Smooth muscle cell (in vitro differentiated cells): ENCODE measurements at regions not wholly inside any gene's neighbourhood (a gene's known extent, or its start where the extent isn't known, plus 50 kb on each side); places are given as distances from the start of the nearest gene placed in this dataset.
"Not testable (repeated sequence)": the region's sequence is repeated elsewhere in the genome, so short reads cannot be mapped to it uniquely, and the experiment has no call there.

Experiments used
- DNase-seq: peaks from one replicate; lab custom pipeline; 2025; ENCODE audit not compliant: unreplicated experiment; lab: John Stamatoyannopoulos, UW
- H2AFZ ChIP-seq: fragments of 200-600 bp; sonication (generic); 2 replicates; pipeline ENCODE4 v1.6.0; 2016; ENCODE audit warnings: antibody characterized with exemption, low read depth, mild to moderate bottlenecking
- H3F3A ChIP-seq: fragments of 200-600 bp; sonication (generic); 2 replicates; pipeline ENCODE4 v1.6.0; 2017; ENCODE audit warnings: antibody characterized with exemption, low read depth
- H3K27ac ChIP-seq: fragments of 200-600 bp; sonication (generic); 2 replicates; pipeline ENCODE4 v1.5.1; 2016; ENCODE audit warnings: low read depth, mild to moderate bottlenecking
- H3K27me3 ChIP-seq: fragments of 200-600 bp; sonication (generic); 2 replicates; pipeline ENCODE4 v1.6.1; 2016; ENCODE audit warnings: low read depth, mild to moderate bottlenecking
- H3K36me3 ChIP-seq: fragments of 200-600 bp; sonication (generic); 2 replicates; pipeline ENCODE4 v1.5.1; 2016; ENCODE audit warnings: low read depth
- H3K4me1 ChIP-seq: fragments of 200-600 bp; sonication (generic); 2 replicates; pipeline ENCODE4 v1.5.1; 2016; ENCODE audit warnings: low read depth
- H3K4me2 ChIP-seq: fragments of 200-600 bp; sonication (generic); 2 replicates; pipeline ENCODE4 v1.6.0; 2016; ENCODE audit warnings: mild to moderate bottlenecking
- H3K4me3 ChIP-seq: fragments of 200-600 bp; sonication (generic); 2 replicates; pipeline ENCODE4 v1.5.1; 2016; ENCODE audit warnings: mild to moderate bottlenecking
- H3K79me2 ChIP-seq: fragments of 200-600 bp; sonication (generic); 2 replicates; pipeline ENCODE4 v1.6.0; 2016; ENCODE audit warnings: low read depth, mild to moderate bottlenecking
- H3K9ac ChIP-seq: fragments of 200-600 bp; sonication (generic); 2 replicates; pipeline ENCODE4 v1.6.0; 2016; ENCODE audit warnings: low read depth
- H3K9me3 ChIP-seq: fragments of 200-600 bp; sonication (generic); replicated peaks from 2 replicates; pipeline ENCODE4 v1.5.1; 2016; ENCODE audit warnings: low read depth
- H4K20me1 ChIP-seq: fragments of 200-600 bp; sonication (generic); 2 replicates; pipeline ENCODE4 v1.6.0; 2016; ENCODE audit warnings: low read depth
- CTCF ChIP-seq: fragments of 200-600 bp; sonication (generic); IDR thresholded peaks from 2 replicates; pipeline ENCODE4 v1.5.1; 2017; ENCODE audit warnings: borderline replicate concordance, mild to moderate bottlenecking, antibody characterized with exemption; ENCODE audit not compliant: insufficient read depth, poor library complexity, severe bottlenecking
- WGBS: methylation state at CpG from one replicate; pipeline ENCODE4 v1.1.7; 2016; ENCODE audit warnings: low lambda C conversion rate; 5-methylcytosine and 5-hydroxymethylcytosine counted together

DNA sequence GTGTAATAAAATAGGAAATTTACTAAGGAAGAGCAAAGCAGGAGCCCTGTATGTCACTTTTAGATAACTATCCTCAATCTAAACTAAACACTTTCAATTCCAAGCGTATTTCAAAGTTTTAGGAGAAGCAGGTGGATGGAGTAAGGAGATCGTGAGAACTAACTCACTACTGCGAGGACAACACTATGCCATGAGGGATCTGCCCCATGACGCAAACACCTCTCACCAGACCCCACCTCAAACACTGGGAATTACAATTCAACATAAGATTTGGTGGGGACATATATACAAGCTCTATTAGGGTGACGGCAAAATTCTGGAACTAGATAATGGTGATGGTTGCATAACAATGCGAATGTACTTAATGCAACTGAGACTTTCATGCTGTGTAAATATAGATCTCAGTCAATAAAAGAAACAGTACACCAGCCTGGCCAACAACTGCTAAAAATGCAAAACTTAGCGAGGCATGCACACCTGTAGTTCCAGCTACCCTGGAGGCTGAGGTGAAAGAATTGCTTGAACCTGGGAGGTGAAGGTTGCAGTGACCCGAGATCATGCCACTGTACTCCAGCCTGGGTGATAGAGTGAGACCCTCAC, 99.0 kb downstream of the SYT15 start:
- not testable (repeated sequence) for H3K4me3 ChIP-seq, H3K36me3 ChIP-seq, H3K27ac ChIP-seq, H4K20me1 ChIP-seq, H3K9me3 ChIP-seq, H3K4me2 ChIP-seq, H3K9ac ChIP-seq, H3K4me1 ChIP-seq, DNase-seq, H2AFZ ChIP-seq, H3K27me3 ChIP-seq, H3K79me2 ChIP-seq, H3F3A ChIP-seq
- 89% methylated on average over 3 of the region's 8 CpGs for WGBS

GRCh38 chr10:46691397-46691796, 112.5 kb downstream of the SYT15 start:
- not testable (repeated sequence) for H3K4me3 ChIP-seq, H3K9me3 ChIP-seq, H3F3A ChIP-seq, H3K27ac ChIP-seq, DNase-seq, H3K9ac ChIP-seq, H3K79me2 ChIP-seq, H2AFZ ChIP-seq, H3K4me1 ChIP-seq, H4K20me1 ChIP-seq, H3K36me3 ChIP-seq, H3K27me3 ChIP-seq, H3K4me2 ChIP-seq
- no CpG with 5 or more reads among the region's 2 CpGs for WGBS

DNA sequence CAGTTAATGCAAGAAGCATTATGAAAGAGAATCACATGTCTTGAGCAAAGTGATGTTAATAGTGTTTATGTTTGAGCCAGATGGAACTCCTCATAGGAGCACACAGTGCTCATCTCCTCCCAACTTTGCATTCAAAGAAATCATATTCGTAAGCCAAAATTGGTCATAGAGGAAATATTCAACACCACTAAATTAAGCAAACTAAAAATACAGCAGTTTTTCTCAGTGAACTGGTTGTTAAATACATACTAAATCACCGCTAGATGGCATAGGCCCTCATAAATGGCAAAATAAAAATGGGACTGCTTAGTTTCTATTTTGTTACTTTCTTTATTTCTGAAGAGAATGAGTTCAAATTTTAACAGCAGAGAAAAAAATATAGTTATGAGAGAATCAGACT, 114.3 kb downstream of the SYT15 start:
- peak; percentile 29 for TF ChIP-seq CTCF
- 11% methylated on average over 1 of the region's 2 CpGs for WGBS
- H4K20me1 ChIP-seq: not testable (repeated sequence)

DNA sequence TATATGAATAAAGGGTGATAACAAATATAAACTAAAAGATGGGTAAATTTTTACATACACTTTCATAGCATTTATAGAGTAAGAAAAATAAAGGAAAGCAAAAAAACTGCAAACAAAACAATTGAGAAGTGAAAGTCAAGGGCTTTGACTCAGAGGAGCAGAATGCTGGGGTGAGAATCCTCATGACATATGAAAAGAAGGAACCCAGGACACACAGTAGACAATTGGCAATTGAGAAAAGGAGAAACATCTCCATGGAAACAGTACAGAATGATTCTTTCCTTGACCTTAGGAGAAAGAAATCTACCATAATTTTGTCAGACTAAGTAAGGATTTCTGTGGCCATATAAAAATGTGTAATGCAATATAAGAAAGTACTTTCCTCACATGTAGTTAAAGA, 138.3 kb downstream of the SYT15 start:
- not testable (repeated sequence) for H3K9me3 ChIP-seq, H3K9ac ChIP-seq, H3K4me3 ChIP-seq, H4K20me1 ChIP-seq, DNase-seq, H3K79me2 ChIP-seq, H3K27me3 ChIP-seq, H2AFZ ChIP-seq, H3K4me2 ChIP-seq, H3K27ac ChIP-seq, H3F3A ChIP-seq, H3K4me1 ChIP-seq, H3K36me3 ChIP-seq

More for the DNA sequence above, 114.3 kb downstream of the SYT15 start:
- H3K36me3 ChIP-seq, H3K4me2 ChIP-seq, H3F3A ChIP-seq, H3K27me3 ChIP-seq, H3K4me3 ChIP-seq, H3K9me3 ChIP-seq, DNase-seq, H3K79me2 ChIP-seq, H2AFZ ChIP-seq, H3K27ac ChIP-seq, H3K9ac ChIP-seq, H3K4me1 ChIP-seq: not testable (repeated sequence)

- H3K27me3 ChIP-seq, H3K4me1 ChIP-seq, H3K4me2 ChIP-seq, DNase-seq, H4K20me1 ChIP-seq, H3K4me3 ChIP-seq, H3F3A ChIP-seq, H3K9ac ChIP-seq, H3K9me3 ChIP-seq, H3K36me3 ChIP-seq, H3K79me2 ChIP-seq, H3K27ac ChIP-seq, H2AFZ ChIP-seq: not testable (repeated sequence)
- WGBS: 94% methylated on average over 3 of the region's 3 CpGs
Measured at GRCh38 chr10:46718014-46718413, 139.1 kb downstream of the SYT15 start.

DNA sequence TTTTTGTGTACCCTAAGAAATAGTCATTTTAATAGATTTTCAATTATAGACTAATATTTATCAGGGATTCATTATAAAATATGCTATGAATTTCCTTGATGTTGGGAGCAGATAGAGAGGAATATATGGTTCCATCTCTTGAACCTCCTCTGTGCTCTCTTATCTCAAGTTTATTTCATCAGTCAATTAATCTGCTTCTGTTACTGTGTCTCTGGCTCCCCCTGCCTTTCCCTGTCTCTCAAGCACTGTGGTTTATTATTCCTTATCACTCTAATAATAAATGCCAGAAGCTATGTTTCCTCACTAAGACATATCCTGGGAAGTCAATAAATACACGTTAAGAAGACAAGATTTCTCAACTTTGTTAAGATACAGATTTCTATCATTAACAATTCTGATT, 141.5 kb downstream of the SYT15 start:
- not testable (repeated sequence) for H3K4me3 ChIP-seq, H3K4me2 ChIP-seq, H2AFZ ChIP-seq, H3K27me3 ChIP-seq, DNase-seq, H3K9me3 ChIP-seq, H4K20me1 ChIP-seq, H3K9ac ChIP-seq, H3K27ac ChIP-seq, H3F3A ChIP-seq, H3K36me3 ChIP-seq, H3K4me1 ChIP-seq, H3K79me2 ChIP-seq
- peak; percentile 26 for TF ChIP-seq CTCF
- no CpG with 5 or more reads among the region's 1 CpG for WGBS

DNA sequence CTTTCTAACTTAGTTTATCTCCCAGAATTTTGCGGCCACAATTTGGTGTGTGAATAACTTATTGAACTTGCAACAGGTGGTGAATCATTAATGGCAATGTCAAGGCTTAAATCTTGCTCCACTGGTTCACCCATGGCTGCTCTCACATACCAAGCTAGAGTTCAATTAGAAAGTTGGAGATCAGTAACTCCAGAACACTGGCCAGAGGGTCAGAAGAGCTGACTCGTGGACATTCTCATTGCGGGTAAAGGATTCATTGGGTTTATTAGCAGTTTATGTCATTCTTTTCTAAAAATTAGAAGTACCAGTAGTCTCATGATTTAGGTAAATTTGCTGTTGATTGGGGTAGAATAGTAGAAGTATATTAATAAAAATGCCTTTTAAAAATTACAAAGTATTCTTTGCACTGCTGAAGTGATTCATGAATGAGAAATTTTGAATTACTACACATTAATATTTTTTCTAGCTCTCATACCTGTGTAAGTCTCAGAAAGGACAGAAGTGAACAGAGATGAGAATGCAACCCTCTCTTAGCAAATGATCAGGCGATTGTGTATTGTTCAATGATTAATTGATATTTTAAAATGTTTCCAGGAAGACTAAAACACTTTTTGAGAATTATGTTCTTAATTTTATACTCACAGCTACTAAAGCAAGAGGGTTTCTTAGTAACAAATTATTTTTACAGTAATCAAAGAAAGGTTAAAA, 142.0 kb downstream of the SYT15 start:
- H3K36me3 ChIP-seq, H4K20me1 ChIP-seq, H3K4me2 ChIP-seq, H2AFZ ChIP-seq, H3F3A ChIP-seq, H3K27ac ChIP-seq, DNase-seq, H3K4me1 ChIP-seq, H3K79me2 ChIP-seq, H3K27me3 ChIP-seq, H3K4me3 ChIP-seq, H3K9me3 ChIP-seq, H3K9ac ChIP-seq: not testable (repeated sequence)
- 86% methylated on average over 4 of the region's 4 CpGs for WGBS
